Stimulated activated CD8-positive, alpha-beta memory T cell treated with anti-CD3 and anti-CD28 coated beads, Interleukin-12 subunit alpha, Interleukin-12 subunit beta, amount 100 ng/mL, for 1 hour (primary cell): ENCODE measurements at regions not wholly inside any gene's neighbourhood (a gene's known extent, or its start where the extent isn't known, plus 50 kb on each side); places are given as distances from the start of the nearest gene placed in this dataset.
"Not testable (repeated sequence)": the region's sequence is repeated elsewhere in the genome, so short reads cannot be mapped to it uniquely, and the experiment has no call there.

ENCODE experiments used
- DNase-seq: peaks from one replicate; pipeline ENCODE4 v3.0.0-alpha.2; 2020; ENCODE audit warnings: low read depth

GRCh38 chr5:174436750-174437149 is 287.6 kb upstream of the MSX2 start:
- no peak for DNase-seq

- no peak for DNase-seq
Observed at GRCh38 chr5:174444479-174445188, 279.7 kb upstream of the MSX2 start.

- no peak for DNase-seq
Observed at GRCh38 chr5:174446446-174446845, 277.9 kb upstream of the MSX2 start.

GRCh38 chr5:174446988-174447387 is 277.4 kb upstream of the MSX2 start:
- DNase-seq: no peak

- no peak for DNase-seq
Observed at GRCh38 chr5:174448041-174448440, 276.3 kb upstream of the MSX2 start.

GRCh38 chr5:174448662-174449061 is 275.7 kb upstream of the MSX2 start:
- no peak for DNase-seq

GRCh38 chr5:174453690-174454089 is 270.7 kb upstream of the MSX2 start:
- DNase-seq: no peak

GRCh38 chr5:174454464-174454863 is 269.9 kb upstream of the MSX2 start:
- no peak for DNase-seq

GRCh38 chr5:174454890-174455289 is 269.5 kb upstream of the MSX2 start:
- DNase-seq: no peak

- no peak for DNase-seq
Observed at GRCh38 chr5:174455301-174455700, 269.1 kb upstream of the MSX2 start.

- no peak for DNase-seq
Observed at GRCh38 chr5:174457141-174457678, 267.2 kb upstream of the MSX2 start.

GRCh38 chr5:174459071-174459702 is 265.2 kb upstream of the MSX2 start:
- no peak for DNase-seq

- DNase-seq: no peak
Observed at GRCh38 chr5:174459832-174460448, 264.4 kb upstream of the MSX2 start.

GRCh38 chr5:174462129-174462528 is 262.3 kb upstream of the MSX2 start:
- DNase-seq: no peak

- DNase-seq: no peak
Observed at GRCh38 chr5:174464504-174465165, 259.7 kb upstream of the MSX2 start.

GRCh38 chr5:174471528-174471927 is 252.9 kb upstream of the MSX2 start:
- not testable (repeated sequence) for DNase-seq

GRCh38 chr5:174472956-174473355 is 251.4 kb upstream of the MSX2 start:
- no peak for DNase-seq

GRCh38 chr5:174476001-174476400 is 248.4 kb upstream of the MSX2 start:
- DNase-seq: not testable (repeated sequence)

GRCh38 chr5:174479325-174479724 is 245.1 kb upstream of the MSX2 start:
- no peak for DNase-seq

- DNase-seq: no peak
Observed at GRCh38 chr5:174481737-174482136, 242.6 kb upstream of the MSX2 start.

GRCh38 chr5:174482607-174483024 is 241.8 kb upstream of the MSX2 start:
- DNase-seq: no peak

GRCh38 chr5:174483411-174483810 is 241.0 kb upstream of the MSX2 start:
- no peak for DNase-seq

- no peak for DNase-seq
Observed at GRCh38 chr5:174489215-174489614, 235.2 kb upstream of the MSX2 start.
